AML-193 (cell line): ENCODE measurements at regions not wholly inside any gene's neighbourhood (a gene's known extent, or its start where the extent isn't known, plus 50 kb on each side); places are given as distances from the start of the nearest gene placed in this dataset.

Source experiments
- DNase-seq, 2 experiments: peaks; one replicate each; lab custom pipeline; 2025; lab: John Stamatoyannopoulos, UW

DNA sequence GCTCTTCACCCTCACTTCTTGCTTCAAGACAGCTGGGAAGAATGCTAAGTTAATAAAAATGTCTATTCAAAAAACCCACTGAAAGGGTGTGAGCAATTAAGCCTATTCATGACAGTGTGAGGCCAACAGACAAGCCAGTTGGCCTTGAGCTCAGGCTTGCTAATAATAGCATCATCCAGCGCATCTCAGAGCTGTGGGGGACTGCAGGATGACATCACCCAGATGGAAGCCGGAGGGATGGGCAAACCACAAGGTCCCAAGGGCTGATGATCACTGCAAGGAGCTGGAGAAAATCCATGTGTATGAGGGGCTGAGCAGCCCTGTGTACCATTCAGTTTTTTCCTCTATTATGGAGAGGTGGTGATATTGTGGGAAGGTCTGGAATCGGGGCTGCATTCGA, 770.4 kb downstream of the TNS3 start:
- DNase-seq = no peak

DNA sequence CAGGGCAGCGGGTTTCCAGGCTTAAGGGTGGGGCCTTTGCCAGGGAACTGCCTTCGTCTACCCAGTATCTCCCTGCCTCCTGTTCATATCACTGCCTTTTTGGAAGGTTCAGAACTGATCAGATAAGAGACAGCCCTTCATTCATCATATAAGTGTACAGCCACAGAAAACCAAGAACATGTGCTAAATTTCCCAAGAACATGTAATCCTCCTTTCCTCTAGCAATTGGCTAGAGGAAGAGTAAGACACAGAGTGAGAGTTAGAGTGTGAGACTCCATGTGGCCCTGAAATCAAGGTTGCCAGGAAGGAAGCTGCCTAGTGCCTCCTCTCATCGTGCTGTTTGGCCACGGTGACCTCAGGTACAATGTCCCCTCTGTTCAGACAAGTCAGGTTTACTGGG, 770.9 kb downstream of the TNS3 start:
- no peak for DNase-seq

DNA sequence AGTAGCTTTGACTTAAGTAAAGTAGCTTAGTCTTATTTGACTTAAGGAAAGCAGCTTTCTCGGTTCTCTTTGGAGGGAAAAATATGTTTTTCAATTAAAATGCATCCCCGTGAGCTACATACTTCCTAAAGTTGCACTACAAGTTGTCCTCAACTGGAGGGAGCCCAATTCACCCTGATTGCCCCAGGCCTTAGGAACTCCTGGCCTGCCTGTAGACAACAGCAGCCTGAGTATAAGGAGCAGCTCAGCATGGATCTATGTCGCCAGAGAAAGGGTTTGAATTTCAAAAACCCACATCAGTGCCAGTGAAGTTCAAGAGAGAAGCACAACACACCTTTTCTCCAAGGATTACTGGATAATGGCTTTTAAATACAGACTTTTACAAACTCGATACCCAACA, 772.0 kb downstream of the TNS3 start:
- no peak for DNase-seq

DNA sequence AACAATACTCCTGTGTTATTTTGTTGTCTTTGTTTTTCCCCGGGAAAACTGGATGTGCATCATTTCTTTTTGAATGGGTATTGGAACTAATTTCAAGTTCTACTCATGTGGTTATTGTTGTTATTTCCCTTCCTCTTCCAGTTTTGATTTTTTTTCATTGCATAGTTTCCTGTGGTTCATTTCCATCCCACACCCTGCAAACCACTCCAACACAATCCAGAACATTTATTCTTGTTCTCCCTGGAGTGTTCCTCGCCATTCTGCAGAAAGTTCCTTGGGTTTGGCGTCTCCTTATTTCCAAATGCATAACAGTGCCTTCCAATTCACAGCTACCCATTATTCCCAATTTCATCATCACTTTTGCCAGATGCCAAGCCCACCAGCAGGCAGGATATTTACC, 775.1 kb downstream of the TNS3 start:
- DNase-seq = no peak

DNA sequence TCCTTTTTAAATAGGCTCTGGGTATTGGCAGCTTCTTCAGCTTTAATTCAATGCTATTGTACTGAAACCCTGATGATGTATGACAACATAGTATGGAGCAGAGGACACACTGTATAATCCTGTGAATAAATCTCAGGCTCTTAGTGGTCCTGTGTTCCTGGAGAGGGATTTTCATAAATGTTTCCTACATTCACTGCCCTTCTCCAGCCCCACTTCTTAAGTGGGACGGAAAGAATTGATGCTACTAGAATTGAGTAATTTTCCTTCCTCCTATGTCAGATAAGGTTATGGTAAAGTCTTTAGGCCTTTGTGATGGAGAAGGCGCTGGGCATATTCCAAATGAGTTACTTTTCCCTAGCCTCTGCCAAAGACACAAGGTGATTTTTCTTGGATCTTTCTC, 779.4 kb downstream of the TNS3 start:
- no peak for DNase-seq

DNA sequence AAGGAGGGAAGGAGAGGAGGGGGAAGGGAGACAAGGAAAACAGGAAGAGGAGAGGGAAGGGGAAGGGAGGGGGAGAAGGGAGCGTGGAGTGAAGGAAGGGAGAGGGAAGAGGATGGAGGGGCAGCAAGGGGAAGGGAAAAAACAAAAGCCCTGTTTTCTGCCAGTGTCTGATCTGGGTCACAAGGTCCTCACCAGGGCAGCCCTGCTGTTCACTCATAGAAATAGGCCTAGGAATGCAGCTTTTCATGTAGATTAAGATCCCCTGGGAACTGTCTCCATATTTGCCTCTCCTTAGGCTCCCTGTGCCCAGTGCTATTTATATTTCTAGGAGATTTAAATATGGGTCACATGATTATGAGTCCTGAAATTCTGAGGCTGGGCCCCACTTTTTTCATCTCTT, 790.7 kb downstream of the TNS3 start:
- DNase-seq = no peak

DNA sequence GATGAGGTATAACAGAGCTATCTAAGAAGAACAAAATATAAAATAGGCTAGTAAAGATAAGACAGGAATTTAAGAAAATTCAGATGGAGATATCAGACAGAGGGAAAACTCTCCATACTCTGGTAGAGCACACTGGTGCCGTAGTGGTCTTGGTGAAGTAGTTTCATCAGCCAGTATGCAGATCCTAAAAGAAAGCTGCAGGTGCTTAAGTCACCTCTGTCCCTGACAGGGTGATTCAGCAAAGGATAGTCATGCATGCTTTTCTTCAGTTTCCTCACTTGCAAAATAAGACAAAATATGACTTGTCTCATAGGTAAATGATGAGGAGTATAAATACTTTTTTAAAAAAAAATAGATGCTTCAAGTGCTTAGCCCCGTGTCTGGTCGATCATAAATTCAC, 794.9 kb downstream of the TNS3 start:
- no peak for DNase-seq

DNA sequence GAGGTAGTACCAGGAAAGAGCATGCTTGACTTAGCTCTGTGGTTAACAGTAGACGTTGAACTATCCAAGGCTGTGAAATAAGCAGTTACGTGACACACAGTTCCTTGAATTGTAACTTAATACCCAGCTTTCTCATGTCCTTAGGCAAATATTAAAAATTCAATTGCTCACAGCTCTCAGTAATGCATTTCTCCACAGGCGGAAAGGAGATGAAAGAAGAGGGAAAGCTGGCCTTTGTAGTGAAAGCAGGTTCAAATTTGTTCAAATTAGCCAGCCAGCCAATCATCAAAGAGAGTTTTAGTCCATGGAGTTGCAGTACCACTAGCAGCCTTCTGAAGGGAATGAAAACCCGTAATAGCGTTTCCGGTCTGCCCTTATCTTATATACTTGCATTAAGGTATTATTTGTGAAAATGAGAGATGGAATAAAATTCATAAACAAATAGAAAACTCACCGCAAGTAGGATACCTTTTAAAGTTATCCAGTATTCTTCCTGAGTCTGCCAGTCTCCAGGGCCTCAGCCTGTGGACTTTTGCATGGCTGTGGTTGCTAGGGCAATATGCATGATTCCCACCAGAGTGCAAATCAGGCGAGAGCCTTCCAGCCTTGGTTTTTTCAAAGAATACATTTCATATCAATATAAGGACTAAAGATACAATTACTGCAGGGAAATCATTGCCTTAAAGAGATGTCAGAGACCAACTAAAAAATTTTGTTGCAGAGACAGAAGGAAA, 795.5 kb downstream of the TNS3 start:
- no peak for DNase-seq

DNA sequence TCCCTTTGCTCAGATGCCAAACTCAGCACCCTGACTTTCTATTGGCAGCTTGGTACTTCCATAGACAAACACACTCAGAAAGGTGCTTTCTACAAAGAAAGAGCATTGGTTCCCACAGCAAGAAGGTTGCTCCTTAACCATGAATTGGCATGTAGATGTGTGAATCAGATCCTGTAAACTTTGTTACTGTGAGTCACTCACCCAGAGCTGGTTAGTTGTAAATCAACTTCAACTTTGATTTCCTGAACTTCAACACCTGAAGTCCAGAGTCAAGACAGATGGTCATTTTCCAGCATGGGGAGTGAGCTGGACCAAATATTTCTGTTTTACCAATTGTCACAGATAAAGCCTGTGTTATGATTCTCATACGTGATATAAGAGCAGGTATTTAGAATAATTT, 797.2 kb downstream of the TNS3 start:
- no peak for DNase-seq

DNA sequence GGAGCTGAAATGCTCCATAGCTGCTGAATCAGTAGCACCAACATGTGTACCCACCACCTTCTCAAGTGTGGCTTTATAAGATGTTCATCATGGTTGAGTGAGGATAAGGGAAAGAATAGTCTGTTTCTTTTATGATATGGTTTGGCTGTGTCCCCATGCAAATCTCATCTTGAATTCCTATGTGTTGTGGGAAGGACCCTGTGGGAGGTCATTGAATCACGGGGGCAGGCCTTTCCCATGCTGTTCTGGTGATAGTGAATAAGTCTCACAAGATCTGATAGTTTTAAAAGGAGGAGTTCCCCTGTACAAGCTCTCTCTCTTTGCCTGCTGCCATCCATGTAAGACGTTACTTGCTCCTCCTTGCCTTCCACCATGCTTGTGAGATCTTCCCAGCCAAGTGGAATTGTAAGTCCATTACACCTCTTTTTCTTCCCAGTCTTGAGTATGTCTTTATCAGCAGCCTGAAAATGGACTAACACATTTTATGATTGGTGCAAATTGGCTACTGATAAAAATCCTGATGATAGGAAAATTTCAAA, 799.9 kb downstream of the TNS3 start:
- no peak for DNase-seq

DNA sequence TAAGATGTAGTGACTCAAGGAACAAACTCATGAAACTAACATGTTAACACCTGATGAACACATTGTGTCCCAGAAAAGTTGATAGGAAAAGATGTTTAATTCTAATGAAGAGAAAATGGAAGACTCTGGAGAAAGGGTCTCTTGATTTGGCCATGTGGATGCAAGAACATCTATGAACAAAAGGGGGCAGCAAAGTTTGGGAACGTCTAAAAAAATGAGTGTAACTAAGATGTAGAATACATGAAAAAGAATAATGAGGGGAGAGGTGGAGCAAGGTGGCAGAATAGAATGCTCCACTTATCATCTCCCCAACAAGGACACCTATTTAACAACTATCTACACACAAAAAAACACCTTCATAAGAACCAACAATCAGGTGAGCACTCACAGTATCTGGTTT, 805.1 kb downstream of the TNS3 start:
- peak in 1 of 2 experiments; percentile 14 for DNase-seq

DNA sequence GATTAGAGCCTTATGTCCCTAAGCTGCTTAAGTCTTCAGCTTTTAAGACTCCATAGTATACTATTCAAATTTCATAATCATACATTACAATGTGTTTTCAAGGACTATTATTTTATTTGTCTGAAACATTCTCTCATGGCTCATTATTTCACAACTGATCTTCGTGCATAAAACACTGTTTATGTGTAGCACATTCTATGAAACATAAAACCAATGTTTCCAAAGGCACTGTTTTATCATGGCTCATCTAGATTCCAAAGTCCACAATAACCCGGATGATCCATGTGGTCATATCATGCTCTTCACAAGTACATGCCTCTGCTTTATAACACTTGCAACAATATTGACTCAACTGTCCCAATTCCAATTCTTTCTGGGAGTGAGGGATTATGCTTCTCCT, 806.1 kb downstream of the TNS3 start:
- no peak for DNase-seq

DNA sequence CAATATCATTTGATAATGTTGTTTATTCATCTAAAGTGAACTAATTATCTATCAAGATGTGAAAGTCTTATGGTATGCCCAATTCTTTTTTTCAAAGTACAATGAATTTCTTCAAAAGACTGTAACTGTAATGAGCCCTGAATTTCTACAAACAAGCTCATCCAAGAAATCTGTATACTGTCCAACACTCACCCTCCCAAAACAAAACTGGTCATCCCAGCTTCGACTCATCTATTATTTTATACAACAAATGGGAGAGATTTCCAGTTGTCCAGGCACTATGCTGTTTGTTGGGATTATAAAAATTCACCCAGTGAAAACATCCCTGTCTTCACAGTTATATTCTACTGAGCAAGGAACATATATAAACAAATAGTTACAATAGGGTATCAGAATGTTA, 806.9 kb downstream of the TNS3 start:
- DNase-seq = no peak

DNA sequence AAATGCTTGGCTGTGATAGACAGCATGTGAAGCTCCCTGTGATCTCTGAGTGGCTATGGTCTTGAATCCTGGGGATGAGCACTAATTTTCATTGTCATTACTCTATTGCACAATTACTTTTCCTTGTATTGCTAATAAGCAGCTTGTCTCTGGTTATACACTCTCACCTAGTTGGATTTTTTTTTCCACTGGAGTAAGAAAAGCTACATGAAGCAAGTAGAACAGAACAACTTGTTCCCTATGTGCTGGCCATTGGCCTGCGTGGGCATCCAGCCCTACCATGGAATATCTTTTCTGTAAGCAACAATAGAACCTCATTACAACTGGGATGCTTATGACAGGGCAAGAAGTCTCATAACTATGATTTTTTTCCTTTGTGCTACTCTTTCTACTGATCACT, 807.4 kb downstream of the TNS3 start:
- DNase-seq = no peak

DNA sequence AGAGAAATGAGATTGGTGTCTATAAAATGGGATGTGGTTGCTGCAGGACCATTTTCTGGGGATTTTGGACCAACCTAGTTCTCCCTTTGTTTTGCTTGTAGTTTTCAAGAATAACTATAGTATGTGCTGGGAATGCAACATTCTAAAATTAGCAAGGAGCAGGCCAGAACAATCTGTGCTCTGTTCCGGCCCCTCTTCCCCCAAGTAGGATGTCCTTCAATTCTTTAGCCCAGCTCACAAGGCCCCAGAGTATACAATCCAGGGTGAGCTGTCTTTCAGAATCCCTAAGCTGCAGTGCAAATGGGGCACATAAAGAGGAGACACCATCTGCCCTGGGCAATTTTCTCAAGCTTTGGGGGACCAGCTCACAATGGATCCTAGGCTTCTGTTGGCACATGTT, 809.1 kb downstream of the TNS3 start:
- no peak for DNase-seq

DNA sequence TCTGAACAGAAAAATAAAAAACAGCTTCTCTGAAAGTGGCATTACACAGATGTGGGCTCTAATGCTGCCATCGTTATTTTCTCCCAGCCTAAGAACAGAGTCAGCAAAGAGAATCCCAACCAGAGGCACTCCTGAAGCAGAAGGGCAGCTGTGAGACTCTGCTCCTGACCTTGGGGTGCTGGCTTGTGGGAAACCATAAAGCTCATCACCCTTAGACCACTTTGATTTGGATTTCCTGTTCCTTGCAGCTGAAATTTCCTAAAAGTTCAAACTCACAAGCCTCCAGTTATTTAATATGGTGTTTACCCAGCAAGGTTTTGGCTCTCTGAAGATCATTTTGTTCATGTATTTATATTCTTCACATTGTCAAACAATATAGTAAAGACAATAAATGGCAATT, 814.8 kb downstream of the TNS3 start:
- DNase-seq = no peak

DNA sequence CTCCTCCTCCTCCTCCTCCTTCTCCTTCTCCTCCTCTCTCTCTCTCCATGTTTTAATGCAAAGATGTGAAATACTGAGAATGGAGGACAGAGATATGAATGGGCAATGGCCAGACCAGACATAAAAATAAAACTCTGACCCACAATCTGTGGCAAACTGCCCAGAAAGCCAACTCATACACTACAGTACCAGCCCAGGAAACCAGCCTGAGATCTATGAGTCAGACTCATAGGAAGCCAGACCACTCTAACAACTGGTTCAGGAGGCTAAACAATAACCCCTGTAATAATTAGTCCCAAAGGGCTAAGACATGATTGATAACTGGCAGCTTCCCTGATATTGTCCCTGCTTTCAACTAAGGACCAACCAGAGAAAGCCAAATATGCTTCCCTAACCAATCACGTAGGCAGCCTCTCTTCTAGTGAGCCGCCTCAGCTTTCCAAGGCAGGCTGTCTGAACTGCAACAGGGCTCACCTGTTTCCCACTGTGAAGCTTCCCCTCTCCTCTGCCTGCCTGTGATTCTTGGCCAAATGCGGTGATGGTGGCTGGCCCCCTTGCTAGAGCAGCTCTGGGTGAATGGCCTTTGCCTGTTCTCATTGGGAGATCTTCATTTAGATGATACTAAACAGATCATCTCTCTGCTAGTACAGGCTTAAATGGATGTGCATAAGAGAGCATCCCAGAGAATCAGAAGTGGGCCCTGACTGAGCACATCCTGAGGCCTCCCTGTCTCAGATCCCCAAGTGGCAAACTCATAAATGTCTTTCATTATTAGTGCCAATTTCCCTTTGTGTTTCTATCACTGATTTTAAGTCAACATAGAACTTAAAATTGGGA, 817.6 kb downstream of the TNS3 start:
- DNase-seq = no peak

DNA sequence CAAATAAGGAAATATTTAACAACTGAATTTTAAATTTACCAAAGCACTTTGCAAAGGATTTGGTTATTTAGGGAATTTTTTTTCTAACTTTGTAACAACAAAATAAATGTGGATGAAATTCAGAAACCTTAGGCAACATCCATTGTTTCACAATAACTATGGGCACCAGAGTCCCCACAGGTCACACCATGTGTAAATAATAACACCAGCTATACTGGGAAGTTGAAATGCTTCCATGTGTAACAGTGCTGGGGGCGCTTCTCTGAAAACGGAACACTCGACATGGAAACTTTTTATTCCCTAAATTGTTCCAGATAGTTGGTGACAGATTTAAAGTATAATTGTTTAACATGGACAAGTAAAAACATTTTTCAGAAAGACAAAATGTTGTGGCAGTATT, 818.6 kb downstream of the TNS3 start:
- no peak for DNase-seq

DNA sequence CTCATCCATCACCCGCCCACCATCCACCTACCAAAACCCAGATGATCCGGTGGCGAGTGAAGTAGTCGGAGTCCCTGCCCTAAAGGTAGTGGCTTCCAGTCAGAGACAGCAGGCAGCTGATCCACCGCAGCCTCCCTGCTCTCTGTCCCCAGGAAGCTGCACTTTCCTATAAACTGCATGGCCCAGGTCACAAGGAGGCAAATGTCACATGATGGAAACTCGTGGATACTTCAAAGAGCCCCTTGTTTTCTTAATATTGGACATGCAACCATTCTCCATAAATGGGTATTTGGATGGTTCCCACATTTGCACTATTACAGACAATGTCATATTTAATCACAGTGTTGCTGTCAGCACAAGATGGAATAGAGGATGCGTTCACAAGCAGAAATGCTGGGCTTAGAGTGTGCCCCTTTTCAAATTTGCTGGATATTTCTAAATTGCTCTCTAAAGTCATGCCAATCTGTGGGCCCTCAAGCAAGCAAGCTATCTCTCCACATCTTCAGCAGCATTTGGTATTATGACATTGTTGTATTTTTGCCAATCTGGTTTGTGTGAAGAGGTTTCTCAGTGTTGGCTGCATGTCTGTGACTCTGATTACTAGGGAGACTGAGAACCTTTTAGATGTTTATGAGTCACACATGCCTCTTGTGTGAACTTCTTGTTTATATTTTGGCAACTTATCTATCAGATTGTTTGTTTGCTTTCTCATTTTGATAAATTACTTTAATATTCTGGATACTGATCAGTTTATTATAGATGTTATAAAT, 822.0 kb downstream of the TNS3 start:
- no peak for DNase-seq

DNA sequence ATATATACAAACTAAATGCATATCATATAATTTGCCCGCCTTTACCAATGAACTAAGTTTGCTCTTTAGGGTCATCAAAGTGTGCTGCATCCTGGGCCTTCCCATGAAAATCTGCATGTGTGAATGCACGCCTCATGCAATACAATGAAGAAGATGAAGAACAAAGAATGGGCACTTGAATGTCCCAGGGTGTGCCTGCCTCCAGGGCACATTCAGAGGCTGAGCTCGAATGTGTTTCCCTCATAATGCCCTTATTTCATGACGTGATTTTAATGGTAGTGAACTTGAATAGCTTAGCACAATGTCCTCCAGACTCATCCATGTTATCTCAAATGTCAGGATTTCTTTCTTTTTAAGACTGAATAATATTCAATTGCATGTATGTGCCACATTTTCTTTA, 824.9 kb downstream of the TNS3 start:
- DNase-seq = no peak

DNA sequence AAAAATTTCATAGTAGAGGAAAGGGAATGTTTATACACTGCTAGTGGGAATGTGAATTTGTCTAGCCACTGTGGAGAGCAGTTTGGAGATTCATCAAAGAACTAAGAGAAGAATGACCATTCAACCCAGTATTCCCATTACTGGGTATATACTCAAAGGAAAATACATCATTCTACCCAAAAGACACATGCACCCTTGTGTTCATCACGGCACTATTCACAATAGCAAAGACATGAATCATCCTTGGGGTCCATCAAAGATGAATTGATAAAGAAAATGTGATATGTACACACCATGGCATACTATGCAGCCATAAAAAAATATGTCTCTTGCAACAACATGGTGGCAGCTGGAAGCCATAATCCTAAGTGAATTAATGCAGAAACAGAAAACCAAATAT, 825.7 kb downstream of the TNS3 start:
- DNase-seq = no peak

DNA sequence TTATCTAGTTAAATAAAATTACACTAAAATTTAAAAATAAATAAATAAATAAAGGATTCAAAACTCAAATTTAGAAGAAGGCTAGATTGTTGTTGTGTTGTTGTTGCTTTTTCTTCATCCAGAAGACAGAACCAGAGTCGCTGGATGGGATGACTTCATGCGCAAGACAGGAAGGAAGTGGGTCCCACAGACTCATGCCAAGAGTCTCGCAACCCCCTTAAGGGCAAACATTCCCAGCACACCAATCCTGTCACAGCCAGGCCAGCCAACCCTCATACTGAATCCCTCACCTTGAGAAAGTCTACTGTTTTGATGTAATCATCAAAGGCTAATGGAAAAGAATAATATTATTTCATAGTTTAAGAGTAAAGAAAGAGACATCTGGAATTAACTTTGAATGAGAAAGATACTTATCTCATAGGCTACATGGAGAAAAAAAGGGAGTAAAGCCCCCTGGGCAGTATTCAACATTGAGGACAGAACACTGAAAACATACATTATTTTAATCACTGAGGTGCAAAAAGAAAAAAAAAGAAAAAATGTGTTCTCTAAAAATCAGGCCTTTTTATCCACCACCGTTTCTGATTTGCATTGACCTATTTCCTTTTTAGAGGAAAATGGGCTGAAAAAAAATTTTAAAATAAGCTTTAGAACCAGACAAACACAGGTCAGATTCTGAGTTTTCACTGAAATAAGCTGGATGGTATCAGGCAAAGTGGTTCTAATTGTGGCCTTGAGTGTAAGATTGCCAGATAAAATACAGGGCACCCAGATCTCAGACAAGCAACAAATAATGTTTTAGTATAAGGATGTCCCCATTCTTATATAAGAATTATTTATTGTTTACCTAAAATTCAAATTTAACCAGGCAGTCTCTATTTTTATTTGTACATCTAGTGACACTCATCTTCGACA, 826.5 kb downstream of the TNS3 start:
- no peak for DNase-seq
